Karpas-422 (cell line): ENCODE measurements at regions not wholly inside any gene's neighbourhood (a gene's known extent, or its start where the extent isn't known, plus 50 kb on each side); places are given as distances from the start of the nearest gene placed in this dataset.
"Not testable (repeated sequence)": the region's sequence is repeated elsewhere in the genome, so short reads cannot be mapped to it uniquely, and the experiment has no call there.

Experiments used
- DNase-seq: peaks from one replicate; pipeline ENCODE4 v3.0.0-alpha.2; 2015
- H2AFZ ChIP-seq: fragments of 200-600 bp; sonication (generic); 2 replicates; pipeline ENCODE4 v1.6.1; 2014; ENCODE audit warnings: antibody characterized with exemption, low read length, mixed read lengths
- H3K27ac ChIP-seq: fragments of 200-600 bp; sonication (generic); 2 replicates; pipeline ENCODE4 v1.5.1; 2014; ENCODE audit warnings: mild to moderate bottlenecking, low read length, moderate library complexity
- H3K27me3 ChIP-seq: fragments of 200-600 bp; sonication (generic); 2 replicates; pipeline ENCODE4 v1.6.1; 2014; ENCODE audit warnings: low read length, mixed read lengths
- H3K36me3 ChIP-seq: fragments of 200-600 bp; sonication (generic); 2 replicates; pipeline ENCODE4 v1.6.1; 2014; ENCODE audit warnings: low read length, mixed read lengths; ENCODE audit not compliant: insufficient read depth
- H3K4me1 ChIP-seq: fragments of 200-600 bp; sonication (generic); 2 replicates; pipeline ENCODE4 v1.6.1; 2014; ENCODE audit warnings: mild to moderate bottlenecking, low read length, mixed read lengths
- H3K4me2 ChIP-seq: fragments of 200-600 bp; sonication (generic); 2 replicates; pipeline ENCODE4 v1.6.1; 2014; ENCODE audit warnings: low read length, low read depth, mild to moderate bottlenecking; ENCODE audit not compliant: poor library complexity, severe bottlenecking
- H3K4me3 ChIP-seq: fragments of 200-600 bp; sonication (generic); 2 replicates; pipeline ENCODE4 v1.5.1; 2014; ENCODE audit warnings: mild to moderate bottlenecking, antibody characterized with exemption, low read length, mixed read lengths
- H3K79me2 ChIP-seq: fragments of 200-600 bp; sonication (generic); 2 replicates; pipeline ENCODE4 v1.6.1; 2014; ENCODE audit warnings: mild to moderate bottlenecking, low read length, mixed read lengths
- H3K9ac ChIP-seq: fragments of 200-600 bp; sonication (generic); 2 replicates; pipeline ENCODE4 v1.6.0; 2014; ENCODE audit warnings: low read length
- H3K9me2 ChIP-seq: fragments of 200-600 bp; sonication (generic), shearing (Covaris generic); replicated peaks from 2 replicates; pipeline ENCODE4 v1.6.0; 2014; ENCODE audit warnings: mild to moderate bottlenecking, low read length, moderate library complexity; ENCODE audit not compliant: insufficient read depth
- H3K9me3 ChIP-seq: fragments of 300-700, 200-600 bp; sonication (generic); 2 replicates; pipeline ENCODE4 v1.6.1; 2014; ENCODE audit warnings: low read length, mixed read lengths
- H4K20me1 ChIP-seq: fragments of 200-600 bp; sonication (generic); 2 replicates; pipeline ENCODE4 v1.6.1; 2014; ENCODE audit warnings: mild to moderate bottlenecking, antibody characterized with exemption, low read length, low read depth; ENCODE audit not compliant: insufficient read depth

DNA sequence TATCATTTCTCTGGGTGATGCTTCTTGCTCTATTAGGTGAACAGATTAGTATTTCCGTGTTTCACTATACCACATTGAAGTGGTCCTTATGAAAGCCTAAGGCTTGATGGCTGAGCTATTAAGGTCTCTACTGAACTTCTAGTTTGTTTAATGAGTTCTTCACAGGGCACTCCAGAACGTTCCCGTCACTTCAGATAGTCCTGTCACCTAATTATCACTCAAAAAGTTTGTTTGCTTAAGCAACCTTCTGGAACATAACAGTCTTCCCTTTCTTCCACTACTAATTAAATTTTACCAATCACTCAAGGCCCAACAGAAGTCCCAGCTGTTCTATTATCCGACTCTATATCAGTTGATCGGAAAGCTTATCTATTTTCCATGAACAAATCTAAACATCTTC is 104.6 kb upstream of the ZC3H11B start:
- H3K4me3 ChIP-seq = no peak overlapping the region

DNA sequence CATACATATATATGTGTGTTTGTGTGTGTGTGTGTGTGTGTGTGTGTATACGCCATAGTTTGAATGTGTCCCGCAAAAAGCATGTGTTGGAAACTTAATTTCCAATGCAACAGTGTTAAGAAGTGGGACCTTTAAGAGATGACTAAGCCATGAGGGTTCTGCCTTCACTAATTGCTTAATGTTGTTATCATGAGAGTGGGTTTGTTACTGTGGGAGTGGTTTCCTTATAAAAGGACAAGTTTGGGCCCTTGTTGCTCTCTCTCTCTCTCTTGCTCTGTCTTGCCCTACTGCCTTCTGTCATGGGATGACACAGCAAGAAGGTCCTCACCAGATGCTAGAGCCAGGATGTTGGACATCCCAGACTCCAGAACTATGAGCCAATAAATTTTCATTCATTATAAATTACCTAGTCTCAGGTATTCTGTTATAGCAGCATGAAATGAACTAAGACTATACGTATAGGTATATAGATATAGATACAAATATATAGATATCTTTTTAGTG is 103.8 kb upstream of the ZC3H11B start:
- no peak overlapping the region for H3K9ac ChIP-seq
- no peak for DNase-seq
- no peak overlapping the region for H3K4me2 ChIP-seq
- H3K27me3 ChIP-seq = no peaks in the 10 kb centered on the region
- no peak overlapping the region for H3K27ac ChIP-seq
- H3K9me3 ChIP-seq = no peaks in the 10 kb centered on the region
- no peak overlapping the region for H2AFZ ChIP-seq
- no peaks in the 10 kb centered on the region for H4K20me1 ChIP-seq
- H3K79me2 ChIP-seq = no peaks in the 10 kb centered on the region
- no peaks in the 10 kb centered on the region for H3K36me3 ChIP-seq
- no peaks in the 10 kb centered on the region for H3K4me1 ChIP-seq
- no peaks in the 10 kb centered on the region for H3K9me2 ChIP-seq
- H3K4me3 ChIP-seq = no peak overlapping the region

More for the DNA sequence above, 104.6 kb upstream of the ZC3H11B start:
- no peaks in the 10 kb centered on the region for H3K79me2 ChIP-seq
- H2AFZ ChIP-seq = no peak overlapping the region
- H3K27me3 ChIP-seq = no peaks in the 10 kb centered on the region
- no peak overlapping the region for H3K9ac ChIP-seq
- no peak for DNase-seq
- no peaks in the 10 kb centered on the region for H3K9me3 ChIP-seq
- H3K9me2 ChIP-seq = no peaks in the 10 kb centered on the region
- no peak overlapping the region for H3K4me2 ChIP-seq
- no peak overlapping the region for H3K27ac ChIP-seq
- no peaks in the 10 kb centered on the region for H4K20me1 ChIP-seq
- H3K36me3 ChIP-seq = no peaks in the 10 kb centered on the region
- H3K4me1 ChIP-seq = no peaks in the 10 kb centered on the region

DNA sequence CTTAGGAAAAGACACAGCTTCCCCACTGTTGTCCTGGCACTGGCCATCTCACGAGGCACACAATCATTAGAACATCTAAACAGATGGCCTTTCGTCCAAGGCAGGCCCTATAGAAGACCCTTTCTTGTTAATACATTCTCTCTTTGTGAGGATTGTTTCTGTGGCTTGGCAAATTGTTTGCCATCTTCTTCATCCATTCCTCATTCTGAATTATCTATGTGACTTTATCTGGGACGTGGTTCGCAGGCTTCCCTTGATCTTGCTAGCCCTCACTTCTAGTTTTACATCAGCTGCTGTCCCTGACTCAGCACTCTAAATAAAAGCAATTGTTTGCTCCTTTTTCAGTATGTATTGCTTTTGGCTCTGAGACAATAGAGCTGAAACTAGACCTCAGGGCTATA is 101.1 kb upstream of the ZC3H11B start:
- Histone ChIP-seq H3K4me2 (no peak overlapping the region), H4K20me1 (no peaks in the 10 kb centered on the region), H3K36me3 (no peaks in the 10 kb centered on the region), H3K79me2 (no peaks in the 10 kb centered on the region), H3K27me3 (no peaks in the 10 kb centered on the region), H3K9me2 (no peaks in the 10 kb centered on the region), H3K9ac (no peak overlapping the region), H2AFZ (no peak overlapping the region), H3K4me1 (no peaks in the 10 kb centered on the region), H3K27ac (no peak overlapping the region), H3K4me3 (no peak overlapping the region), H3K9me3 (no peaks in the 10 kb centered on the region)
- DNase-seq = no peak

DNA sequence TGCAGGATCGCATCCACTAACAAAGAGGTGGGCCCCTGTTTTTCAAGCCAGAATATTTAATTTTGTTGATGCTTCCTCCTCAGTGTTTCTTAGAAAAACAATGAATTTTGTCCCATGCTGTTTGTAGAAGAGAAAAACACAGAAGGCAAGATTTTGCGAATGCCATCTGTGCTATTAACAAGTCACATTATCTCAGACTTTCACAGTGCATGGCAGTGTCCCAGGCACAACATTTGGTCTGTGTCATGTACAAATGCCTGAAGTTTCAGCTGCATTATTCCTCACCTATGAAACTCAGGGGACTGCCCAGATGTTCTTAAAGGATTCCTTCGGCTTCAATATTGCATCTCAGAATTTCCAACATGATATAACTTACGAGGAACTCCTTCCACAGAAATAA is 99.6 kb upstream of the ZC3H11B start:
- Histone ChIP-seq H3K4me3 (no peak overlapping the region), H3K4me2 (no peak overlapping the region), H3K27me3 (no peaks in the 10 kb centered on the region), H3K9me2 (no peaks in the 10 kb centered on the region), H4K20me1 (no peaks in the 10 kb centered on the region), H3K36me3 (no peaks in the 10 kb centered on the region), H3K27ac (no peak overlapping the region), H3K79me2 (no peaks in the 10 kb centered on the region), H3K9ac (no peak overlapping the region), H3K4me1 (no peaks in the 10 kb centered on the region), H3K9me3 (no peaks in the 10 kb centered on the region), H2AFZ (no peak overlapping the region)
- no peak for DNase-seq

DNA sequence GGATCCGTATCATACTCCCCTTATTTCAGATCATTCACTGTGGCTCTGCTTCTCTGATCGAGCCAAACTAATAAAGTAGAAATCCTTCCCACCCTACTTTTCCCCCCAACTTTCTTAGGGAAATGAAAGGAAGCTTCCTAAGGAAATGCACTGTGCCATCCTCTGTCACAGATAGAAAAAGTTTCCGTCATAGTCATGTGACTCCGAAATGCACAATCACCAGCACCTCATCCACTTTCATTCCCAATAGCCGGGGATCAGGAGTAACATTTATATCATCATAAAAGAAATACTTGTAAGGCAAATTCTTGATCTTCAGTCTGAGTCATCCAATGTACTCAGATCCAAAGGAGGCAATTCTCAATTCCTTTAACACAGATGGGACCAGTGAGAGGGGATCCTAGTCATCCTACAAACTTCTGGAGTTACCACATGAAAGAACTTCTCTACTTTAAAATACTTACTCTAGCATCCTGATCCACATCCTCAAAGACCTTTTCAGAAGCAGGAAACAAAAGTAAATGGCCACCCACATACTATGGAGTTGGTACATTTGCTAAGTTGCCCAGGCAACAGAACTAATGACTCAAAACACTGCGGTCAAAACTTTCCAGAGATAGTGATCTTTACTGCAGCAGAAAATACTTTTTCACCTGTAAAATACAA is 97.8 kb upstream of the ZC3H11B start:
- Histone ChIP-seq H3K36me3 (no peaks in the 10 kb centered on the region), H3K9ac (no peak overlapping the region), H2AFZ (no peak overlapping the region), H3K27me3 (no peaks in the 10 kb centered on the region), H3K4me1 (no peaks in the 10 kb centered on the region), H3K9me2 (no peaks in the 10 kb centered on the region), H3K4me3 (no peak overlapping the region), H3K9me3 (no peaks in the 10 kb centered on the region), H3K79me2 (no peaks in the 10 kb centered on the region), H3K4me2 (no peak overlapping the region), H3K27ac (no peak overlapping the region), H4K20me1 (no peaks in the 10 kb centered on the region)
- DNase-seq = no peak

DNA sequence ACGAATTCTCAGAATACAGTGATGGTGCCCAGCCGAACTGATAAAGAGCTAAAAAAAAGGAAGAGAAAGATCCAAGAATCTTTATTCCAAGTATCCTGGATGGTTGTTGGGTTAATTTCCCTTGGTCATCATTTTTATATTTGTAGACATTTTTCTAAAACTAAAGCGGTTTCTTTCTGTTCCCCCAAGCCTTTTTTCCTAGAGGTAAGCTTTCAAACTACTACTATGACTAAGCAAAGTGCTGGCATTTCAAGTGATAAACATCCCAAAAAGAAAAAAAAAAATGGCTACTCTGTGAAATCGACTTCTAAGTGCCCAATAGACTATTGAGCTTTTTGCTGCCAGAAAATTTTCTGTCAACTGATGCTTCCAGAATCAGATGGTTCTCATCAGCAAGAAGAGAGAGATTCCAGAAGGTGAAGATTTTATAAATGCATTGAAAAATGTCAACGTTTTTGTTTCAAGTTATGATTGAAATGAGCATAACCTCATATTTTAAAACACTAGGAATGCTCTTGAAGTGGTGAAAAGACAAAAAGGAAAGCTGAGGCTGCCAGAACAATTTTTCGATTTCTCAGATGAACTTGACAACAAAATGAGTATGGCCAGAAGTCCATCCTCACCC is 96.1 kb upstream of the ZC3H11B start:
- no peak overlapping the region for H3K27ac ChIP-seq
- no peak overlapping the region for H3K4me2 ChIP-seq
- no peaks in the 10 kb centered on the region for H3K79me2 ChIP-seq
- no peak overlapping the region for H2AFZ ChIP-seq
- no peaks in the 10 kb centered on the region for H4K20me1 ChIP-seq
- no peaks in the 10 kb centered on the region for H3K9me2 ChIP-seq
- H3K9ac ChIP-seq = no peak overlapping the region
- no peaks in the 10 kb centered on the region for H3K36me3 ChIP-seq
- no peaks in the 10 kb centered on the region for H3K9me3 ChIP-seq
- DNase-seq = no peak
- H3K4me1 ChIP-seq = no peaks in the 10 kb centered on the region
- no peaks in the 10 kb centered on the region for H3K27me3 ChIP-seq
- H3K4me3 ChIP-seq = no peak overlapping the region

DNA sequence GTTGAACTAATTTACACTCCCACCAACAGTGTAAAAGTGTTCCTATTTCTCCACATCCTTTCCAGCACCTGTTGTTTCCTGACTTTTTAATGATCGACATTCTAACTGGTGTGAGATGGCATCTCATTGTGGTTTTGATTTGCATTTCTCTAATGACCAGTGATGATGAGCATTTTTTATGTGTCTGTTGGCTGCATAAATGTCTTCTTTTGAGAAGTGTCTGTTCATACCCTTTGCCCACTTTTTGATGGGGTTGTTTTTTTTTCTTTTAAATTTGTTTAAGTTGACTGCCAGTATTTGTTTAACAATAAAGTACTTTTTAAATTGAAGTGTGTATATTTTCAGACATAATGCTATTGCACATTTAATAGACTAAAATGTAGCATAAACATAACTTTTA is 95.0 kb upstream of the ZC3H11B start:
- not testable (repeated sequence) for H3K4me1 ChIP-seq, H2AFZ ChIP-seq, H3K27me3 ChIP-seq, H3K27ac ChIP-seq, H3K4me2 ChIP-seq, H3K79me2 ChIP-seq, H4K20me1 ChIP-seq, DNase-seq, H3K36me3 ChIP-seq, H3K9ac ChIP-seq, H3K9me2 ChIP-seq, H3K9me3 ChIP-seq, H3K4me3 ChIP-seq

DNA sequence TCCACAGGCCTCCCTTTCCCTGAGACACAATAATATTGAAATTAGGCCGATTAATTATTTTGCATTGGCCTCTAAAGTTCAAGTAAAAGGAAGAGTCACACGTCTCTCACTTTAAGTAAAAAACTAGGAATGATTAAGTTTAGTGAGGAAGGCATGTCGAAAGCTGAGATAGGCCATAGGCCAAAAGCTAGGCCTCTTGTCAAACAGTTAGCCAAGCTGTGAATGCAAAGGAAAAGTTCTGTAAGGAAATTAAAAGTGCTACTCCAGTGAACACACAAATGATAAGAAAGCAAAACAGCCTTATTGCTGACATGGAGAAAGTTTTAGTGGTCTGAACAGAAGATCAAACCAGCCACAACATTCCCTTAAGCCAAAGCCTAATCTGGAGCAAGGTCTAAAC is 91.4 kb upstream of the ZC3H11B start:
- H3K36me3 ChIP-seq, H3K27me3 ChIP-seq, H3K27ac ChIP-seq, H3K4me2 ChIP-seq, H3K4me1 ChIP-seq, H3K9me3 ChIP-seq, H3K9me2 ChIP-seq, H3K4me3 ChIP-seq, H4K20me1 ChIP-seq, DNase-seq, H3K79me2 ChIP-seq, H2AFZ ChIP-seq, H3K9ac ChIP-seq: not testable (repeated sequence)
